CD14-positive monocyte (primary cell): ENCODE measurements at regions not wholly inside any gene's neighbourhood (a gene's known extent, or its start where the extent isn't known, plus 50 kb on each side); places are given as distances from the start of the nearest gene placed in this dataset.

Experiments used
- DNase-seq, 3 donors: peaks; one replicate each; pipeline ENCODE4 v3.0.0-alpha.2; 2011 to 2022
- H2AFZ ChIP-seq: 2 replicates; pipeline ENCODE4 v1.6.0; 2012; ENCODE audit warnings: mild to moderate bottlenecking, low read depth, low read length, inconsistent platforms; ENCODE audit not compliant: insufficient read depth, poor library complexity, severe bottlenecking
- H3K27ac ChIP-seq, 2 donors: 1 replicate in 1 of 2; 2 replicates in 1 of 2; pipeline ENCODE4 v1.5.1; 2012 to 2013; ENCODE audit warnings: low read length in 2 of 2, control low read depth in 1 of 2, inconsistent platforms in 1 of 2, low read depth in 1 of 2, mild to moderate bottlenecking in 1 of 2
- H3K27me3 ChIP-seq, 2 donors: one replicate each; pipeline versions ENCODE4 v1.6.0 to v1.6.1; 2011 to 2013; ENCODE audit warnings: low read length in 2 of 2; ENCODE audit not compliant: control insufficient read depth in 2 of 2, insufficient read depth in 2 of 2
- H3K36me3 ChIP-seq, 2 donors: replicated peaks in 1 of 2; 1 replicate in 1 of 2; 2 replicates in 1 of 2; pipeline versions ENCODE4 v1.5.1 to v1.6.1; 2012 to 2013; ENCODE audit warnings: low read length in 2 of 2, control low read depth in 1 of 2, inconsistent platforms in 1 of 2, mild to moderate bottlenecking in 1 of 2; ENCODE audit not compliant: insufficient read depth in 2 of 2, control insufficient read depth in 1 of 2
- H3K4me1 ChIP-seq, 2 donors: 1 replicate in 1 of 2; 2 replicates in 1 of 2; pipeline versions ENCODE4 v1.5.1 to v1.6.1; 2012 to 2013; ENCODE audit warnings: low read length in 2 of 2, control low read depth in 1 of 2, inconsistent platforms in 1 of 2, mild to moderate bottlenecking in 1 of 2, moderate library complexity in 1 of 2; ENCODE audit not compliant: insufficient read depth in 2 of 2, control insufficient read depth in 1 of 2
- H3K4me2 ChIP-seq: replicated peaks from 2 replicates; pipeline ENCODE3; 2012; ENCODE audit warnings: low read length, moderate library complexity, mild to moderate bottlenecking; ENCODE audit not compliant: poor library complexity, severe bottlenecking; ENCODE audit errors: extremely low read depth
- H3K4me3 ChIP-seq, 3 experiments: fragments of 200-600 bp in 1 of 3; sonication (generic) in 1 of 3; replicated peaks in 1 of 3; 1 replicate in 2 of 3; 2 replicates in 1 of 3; pipeline ENCODE4 v1.5.1; 2011 to 2013; ENCODE audit warnings: low read length in 3 of 3, mild to moderate bottlenecking in 3 of 3, control low read depth in 2 of 3, low read depth in 2 of 3, inconsistent platforms in 1 of 3, moderate library complexity in 1 of 3
- H3K79me2 ChIP-seq: 2 replicates; pipeline ENCODE4 v1.6.0; 2012; ENCODE audit warnings: mild to moderate bottlenecking, control low read depth, inconsistent platforms, low read length, moderate library complexity; ENCODE audit not compliant: insufficient read depth
- H3K9ac ChIP-seq: 2 replicates; pipeline ENCODE4 v1.6.0; 2017; ENCODE audit warnings: low read length, mild to moderate bottlenecking; ENCODE audit not compliant: insufficient read depth, poor library complexity, severe bottlenecking
- H3K9me3 ChIP-seq, 2 donors: replicated peaks in 1 of 2; 1 replicate in 1 of 2; 2 replicates in 1 of 2; pipeline versions ENCODE4 v1.5.1 to v1.6.1; 2012 to 2013; ENCODE audit warnings: low read length in 2 of 2, control low read depth in 1 of 2; ENCODE audit not compliant: control insufficient read depth in 1 of 2, insufficient read depth in 1 of 2
- H4K20me1 ChIP-seq: 2 replicates; pipeline ENCODE4 v1.6.0; 2012; ENCODE audit warnings: mild to moderate bottlenecking, low read length, control low read depth, moderate library complexity; ENCODE audit not compliant: insufficient read depth
- H3K27ac Mint-ChIP-seq, 7 donors: one replicate each; pipeline ENCODE4 v1.8.0; 2020; ENCODE audit warnings: mild to moderate bottlenecking in 7 of 7, mixed read lengths in 7 of 7, moderate library complexity in 6 of 7, inconsistent platforms in 2 of 7
- H3K27me3 Mint-ChIP-seq, 3 donors: one replicate each; pipeline ENCODE4 v1.8.0; 2021 to 2022; ENCODE audit warnings: low read depth in 3 of 3, mild to moderate bottlenecking in 3 of 3, mixed read lengths in 3 of 3, moderate library complexity in 3 of 3, inconsistent platforms in 1 of 3
- H3K36me3 Mint-ChIP-seq, 2 donors: one replicate each; pipeline ENCODE4 v1.8.0; 2020; ENCODE audit warnings: mixed read lengths in 2 of 2, inconsistent platforms in 1 of 2, mild to moderate bottlenecking in 1 of 2
- H3K4me1 Mint-ChIP-seq: one replicate; pipeline ENCODE4 v1.8.0; 2020; ENCODE audit warnings: mild to moderate bottlenecking, mixed read lengths
- H3K4me3 Mint-ChIP-seq, 2 donors: one replicate each; pipeline ENCODE4 v1.8.0; 2020; ENCODE audit warnings: mild to moderate bottlenecking in 2 of 2, mixed read lengths in 2 of 2, moderate library complexity in 1 of 2
- H3K9me3 Mint-ChIP-seq, 7 donors: one replicate each; pipeline ENCODE4 v1.8.0; 2020 to 2022; ENCODE audit warnings: mixed read lengths in 7 of 7, mild to moderate bottlenecking in 6 of 7, moderate library complexity in 6 of 7, inconsistent platforms in 2 of 7
- CTCF ChIP-seq: fragments of 200-600 bp; IDR thresholded peaks from one replicate; pipeline ENCODE4 v1.8.0; 2022; ENCODE audit warnings: antibody characterized with exemption, mild to moderate bottlenecking
- WGBS: methylation state at CpG from one replicate; pipeline ENCODE4 v1.1.5; 2013; ENCODE audit warnings: missing lambda C conversion rate; ENCODE audit not compliant: insufficient coverage; 5-methylcytosine and 5-hydroxymethylcytosine counted together
- intact Hi-C, 2 donors: fragments of 100-400 bp; cut with micrococcal nuclease; formaldehyde crosslinking; loops; one replicate each; pipeline versions ENCODE4 v1.15.0 to v1.15.1; 2023

DNA sequence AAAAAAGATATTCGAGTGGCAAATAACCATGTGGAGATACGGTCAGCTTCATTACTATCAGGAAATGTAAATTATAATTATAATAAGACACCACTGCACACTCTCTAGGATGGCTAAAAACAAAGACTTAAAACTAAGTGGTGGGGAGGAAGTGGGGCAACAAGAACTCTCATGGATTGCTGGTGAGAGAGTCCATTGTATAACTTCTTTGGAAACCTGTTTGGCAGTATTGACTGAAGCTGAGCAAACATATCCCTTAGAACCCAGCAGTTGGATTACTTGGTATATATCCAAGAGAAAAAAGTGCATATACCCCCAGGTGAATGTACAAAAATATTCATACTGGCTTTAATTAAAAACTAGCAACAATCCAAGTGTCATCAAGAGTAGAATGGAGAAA, 133.7 kb upstream of the CTBP2 start:
- Histone ChIP-seq H4K20me1 (no peaks in the 10 kb centered on the region), H3K4me3 (no peak overlapping the region), H3K4me1 (no peaks in the 10 kb centered on the region), H2AFZ (no peak overlapping the region), H3K27ac (no peak overlapping the region), H3K4me2 (no peak overlapping the region), H3K9ac (no peak overlapping the region), H3K9me3 (no peaks in the 10 kb centered on the region), H3K79me2 (no peaks in the 10 kb centered on the region), H3K27me3 (no peaks in the 10 kb centered on the region), H3K36me3 (no peaks in the 10 kb centered on the region)
- TF ChIP-seq CTCF: no peak
- Mint-ChIP-seq H3K36me3 (no peaks in the 10 kb centered on the region), H3K27ac (no peak overlapping the region), H3K4me1 (no peaks in the 10 kb centered on the region), H3K9me3 (peaks cover 0 to 11% (median 2%) of the 10 kb centered on the region in 7 donors), H3K27me3 (peaks cover 4 to 7% (median 5%) of the 10 kb centered on the region in 3 donors), H3K4me3 (no peak overlapping the region)
- intact Hi-C loops: no loop called here
- no peak for DNase-seq
- WGBS: no CpG with 5 or more reads among the region's 2 CpGs

GRCh38 chr10:125291836-125292235, 131.5 kb upstream of the CTBP2 start:
- H3K4me1 ChIP-seq: no peaks in the 10 kb centered on the region
- no peaks in the 10 kb centered on the region for H4K20me1 ChIP-seq
- H3K27ac ChIP-seq: no peak overlapping the region
- H2AFZ ChIP-seq: no peak overlapping the region
- no peaks in the 10 kb centered on the region for H3K9me3 ChIP-seq
- 84% methylated on average over 5 of the region's 9 CpGs for WGBS
- H3K27ac Mint-ChIP-seq: no peak overlapping the region
- H3K4me3 ChIP-seq: no peak overlapping the region
- H3K36me3 ChIP-seq: no peaks in the 10 kb centered on the region
- H3K4me2 ChIP-seq: no peak overlapping the region
- H3K9ac ChIP-seq: no peak overlapping the region
- no peaks in the 10 kb centered on the region for H3K79me2 ChIP-seq
- H3K27me3 Mint-ChIP-seq: peaks cover 4 to 7% (median 5%) of the 10 kb centered on the region in 3 donors
- intact Hi-C loops: no loop called here
- H3K4me1 Mint-ChIP-seq: no peaks in the 10 kb centered on the region
- DNase-seq: no peak
- no peak for TF ChIP-seq CTCF
- H3K4me3 Mint-ChIP-seq: no peak overlapping the region
- H3K27me3 ChIP-seq: no peaks in the 10 kb centered on the region
- peaks cover 0 to 11% (median 3%) of the 10 kb centered on the region in 7 donors for H3K9me3 Mint-ChIP-seq
- H3K36me3 Mint-ChIP-seq: no peaks in the 10 kb centered on the region
